ENCODE measurements at regions not wholly inside any gene's neighbourhood (a gene's known extent, or its start where the extent isn't known, plus 50 kb on each side); places are given as distances from the start of the nearest gene placed in this dataset.
"Not testable (repeated sequence)": the region's sequence is repeated elsewhere in the genome, so short reads cannot be mapped to it uniquely, and the experiment has no call there.

- DNase-seq (ENCODE audit: low read depth) = no peak
Observed at GRCh38 chr4:30837861-30838260, 117.7 kb downstream of the PCDH7 start.

- DNase-seq (ENCODE audit: low read depth) = no peak
Observed at GRCh38 chr4:30838331-30838730, 118.2 kb downstream of the PCDH7 start.

GRCh38 chr4:30839583-30840520, 119.7 kb downstream of the PCDH7 start:
- no peak for DNase-seq (ENCODE audit: low read depth)

GRCh38 chr4:30840571-30840970, 120.4 kb downstream of the PCDH7 start:
- DNase-seq (ENCODE audit: low read depth) = no peak

- no peak for DNase-seq (ENCODE audit: low read depth)
Observed at GRCh38 chr4:30842142-30842541, 122.0 kb downstream of the PCDH7 start.

- DNase-seq (ENCODE audit: low read depth) = no peak
Observed at GRCh38 chr4:30842689-30843088, 122.5 kb downstream of the PCDH7 start.

- no peak for DNase-seq (ENCODE audit: low read depth)
Observed at GRCh38 chr4:30844861-30845582, 124.9 kb downstream of the PCDH7 start.

GRCh38 chr4:30847167-30847566, 127.0 kb downstream of the PCDH7 start:
- no peak for DNase-seq (ENCODE audit: low read depth)

GRCh38 chr4:30847958-30848357, 127.8 kb downstream of the PCDH7 start:
- no peak for DNase-seq (ENCODE audit: low read depth)

- DNase-seq (ENCODE audit: low read depth) = no peak
Observed at GRCh38 chr4:30854531-30854930, 134.4 kb downstream of the PCDH7 start.

- no peak for DNase-seq (ENCODE audit: low read depth)
Observed at GRCh38 chr4:30855232-30855631, 135.1 kb downstream of the PCDH7 start.

GRCh38 chr4:30856795-30857564, 136.8 kb downstream of the PCDH7 start:
- DNase-seq (ENCODE audit: low read depth) = no peak

- DNase-seq (ENCODE audit: low read depth) = peak; percentile 19
Observed at GRCh38 chr4:30860978-30861377, 140.8 kb downstream of the PCDH7 start.

GRCh38 chr4:30862196-30862595, 142.0 kb downstream of the PCDH7 start:
- DNase-seq (ENCODE audit: low read depth) = no peak

- no peak for DNase-seq (ENCODE audit: low read depth)
Observed at GRCh38 chr4:30863021-30863420, 142.9 kb downstream of the PCDH7 start.

GRCh38 chr4:30865691-30866090, 145.5 kb downstream of the PCDH7 start:
- DNase-seq (ENCODE audit: low read depth) = no peak

GRCh38 chr4:30866346-30866745, 146.2 kb downstream of the PCDH7 start:
- peak; percentile 29 for DNase-seq (ENCODE audit: low read depth)

GRCh38 chr4:30866907-30867306, 146.7 kb downstream of the PCDH7 start:
- DNase-seq (ENCODE audit: low read depth) = peak; percentile 60

GRCh38 chr4:30867427-30867826, 147.3 kb downstream of the PCDH7 start:
- no peak for DNase-seq (ENCODE audit: low read depth)

- no peak for DNase-seq (ENCODE audit: low read depth)
Observed at GRCh38 chr4:30868111-30868895, 148.1 kb downstream of the PCDH7 start.

- DNase-seq (ENCODE audit: low read depth) = not testable (repeated sequence)
Observed at GRCh38 chr4:30869387-30869786, 149.2 kb downstream of the PCDH7 start.

Measured in renal cortical epithelial cell (primary cell).